Gastroesophageal sphincter (tissue), 3 donors: ENCODE measurements at regions not wholly inside any gene's neighbourhood (a gene's known extent, or its start where the extent isn't known, plus 50 kb on each side); places are given as distances from the start of the nearest gene placed in this dataset.

Source experiments
- POLR2A ChIP-seq, 2 donors: fragments of 450-650 bp; IDR thresholded peaks; one replicate each; pipeline ENCODE4 v1.6.1; 2017; ENCODE audit warnings: antibody characterized with exemption in 2 of 2, mild to moderate bottlenecking in 2 of 2, moderate library complexity in 1 of 2
- TF ChIP-seq, protein P1 (sequence below), 4 experiments: fragments of 200-600 bp in 2 of 4; fragments of 450-650 bp in 2 of 4; sonication (generic) in 1 of 4; IDR thresholded peaks; one replicate each; pipeline ENCODE4 v1.5.1; 2017 to 2019; ENCODE audit warnings: antibody characterized with exemption in 4 of 4, mild to moderate bottlenecking in 2 of 4, moderate library complexity in 2 of 4

DNA sequence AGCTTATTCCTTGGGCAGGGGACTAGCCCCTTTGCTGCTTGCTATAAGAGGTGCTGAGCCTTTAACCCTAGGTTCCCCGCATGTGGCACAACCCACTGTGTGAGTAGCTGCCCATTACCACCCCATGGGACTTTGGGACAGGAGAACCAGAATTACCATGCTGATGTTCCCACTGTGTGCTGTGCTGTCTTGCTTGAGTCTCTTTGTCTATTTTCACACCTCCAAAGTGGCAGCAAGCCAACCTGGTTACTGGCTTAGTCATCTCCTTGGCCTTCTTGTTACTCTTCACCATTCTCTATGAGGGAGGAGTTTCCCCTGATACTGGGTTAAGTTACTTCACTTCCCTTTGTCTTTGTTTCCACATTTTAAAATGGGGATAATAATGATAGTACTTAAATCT, 73.4 kb upstream of the ETV6 start:
- TF ChIP-seq, protein P1, sequence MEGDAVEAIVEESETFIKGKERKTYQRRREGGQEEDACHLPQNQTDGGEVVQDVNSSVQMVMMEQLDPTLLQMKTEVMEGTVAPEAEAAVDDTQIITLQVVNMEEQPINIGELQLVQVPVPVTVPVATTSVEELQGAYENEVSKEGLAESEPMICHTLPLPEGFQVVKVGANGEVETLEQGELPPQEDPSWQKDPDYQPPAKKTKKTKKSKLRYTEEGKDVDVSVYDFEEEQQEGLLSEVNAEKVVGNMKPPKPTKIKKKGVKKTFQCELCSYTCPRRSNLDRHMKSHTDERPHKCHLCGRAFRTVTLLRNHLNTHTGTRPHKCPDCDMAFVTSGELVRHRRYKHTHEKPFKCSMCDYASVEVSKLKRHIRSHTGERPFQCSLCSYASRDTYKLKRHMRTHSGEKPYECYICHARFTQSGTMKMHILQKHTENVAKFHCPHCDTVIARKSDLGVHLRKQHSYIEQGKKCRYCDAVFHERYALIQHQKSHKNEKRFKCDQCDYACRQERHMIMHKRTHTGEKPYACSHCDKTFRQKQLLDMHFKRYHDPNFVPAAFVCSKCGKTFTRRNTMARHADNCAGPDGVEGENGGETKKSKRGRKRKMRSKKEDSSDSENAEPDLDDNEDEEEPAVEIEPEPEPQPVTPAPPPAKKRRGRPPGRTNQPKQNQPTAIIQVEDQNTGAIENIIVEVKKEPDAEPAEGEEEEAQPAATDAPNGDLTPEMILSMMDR (IDR thresholded peaks at IDR 0.05): no peak
- TF ChIP-seq POLR2A (IDR thresholded peaks at IDR 0.05): no peak
